ENCODE measurements at regions not wholly inside any gene's neighbourhood (a gene's known extent, or its start where the extent isn't known, plus 50 kb on each side); places are given as distances from the start of the nearest gene placed in this dataset.
A peak's percentile ranks its signal among the peaks of the same experiment; 100 is the strongest.

DNA sequence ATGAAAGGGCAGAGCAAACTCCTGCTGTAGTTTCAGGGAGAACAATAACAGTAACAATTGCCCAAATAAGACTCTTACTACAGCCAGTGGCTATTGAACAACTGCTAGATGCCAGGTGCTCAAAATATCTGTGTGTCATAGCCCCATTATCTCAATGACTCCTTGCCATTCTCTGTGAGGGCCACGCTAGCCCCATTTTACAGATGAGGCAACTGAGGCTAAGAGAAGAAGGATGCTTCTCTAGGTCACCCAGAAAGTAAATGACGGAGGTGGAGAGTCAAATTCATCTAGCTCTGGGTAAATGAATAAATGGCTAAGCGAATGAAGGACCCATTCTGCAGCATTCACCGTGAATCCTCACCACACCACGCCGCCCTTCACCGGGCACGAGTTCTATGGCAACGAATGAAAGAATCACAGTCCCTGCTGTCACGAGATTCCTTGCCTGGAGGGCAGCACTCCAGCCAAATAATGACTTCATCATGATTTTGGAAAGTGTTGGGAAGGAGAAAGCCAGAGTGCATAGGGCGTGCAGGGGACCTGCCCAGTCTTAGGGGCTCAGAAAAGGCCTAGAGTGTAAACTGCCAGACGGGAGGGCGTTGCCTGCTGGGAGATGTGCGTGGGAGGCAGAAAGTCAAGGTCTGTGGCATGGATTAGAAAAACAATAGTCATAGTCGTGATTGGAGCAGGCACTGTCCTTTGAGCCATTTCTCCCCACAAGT lies 147.2 kb downstream of the C9orf50 start:
- DNase-seq (ENCODE audit: low read depth) = no peak

DNA sequence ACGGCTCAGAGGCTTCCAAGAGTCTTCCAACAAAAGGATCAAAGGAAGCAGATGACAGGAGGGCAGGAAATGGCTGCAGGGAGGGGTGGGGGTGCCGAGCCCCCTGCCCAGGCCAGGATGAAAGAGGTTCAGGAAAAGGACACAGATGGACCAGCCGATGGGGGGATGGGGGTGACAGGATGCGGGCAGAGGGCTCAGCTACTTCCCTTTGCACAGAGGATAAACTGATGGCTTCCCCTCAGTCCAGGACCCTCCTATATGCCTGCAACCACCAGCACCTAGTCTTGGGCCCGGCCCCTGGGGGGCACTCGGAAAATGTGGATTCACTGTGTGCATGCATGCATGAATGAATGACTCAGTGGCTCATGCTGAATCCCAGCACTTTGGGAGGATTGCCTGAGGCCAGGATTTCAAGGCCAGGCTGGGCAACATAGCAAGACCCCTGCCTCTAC lies 148.2 kb downstream of the C9orf50 start:
- DNase-seq (ENCODE audit: low read depth) = no peak

DNA sequence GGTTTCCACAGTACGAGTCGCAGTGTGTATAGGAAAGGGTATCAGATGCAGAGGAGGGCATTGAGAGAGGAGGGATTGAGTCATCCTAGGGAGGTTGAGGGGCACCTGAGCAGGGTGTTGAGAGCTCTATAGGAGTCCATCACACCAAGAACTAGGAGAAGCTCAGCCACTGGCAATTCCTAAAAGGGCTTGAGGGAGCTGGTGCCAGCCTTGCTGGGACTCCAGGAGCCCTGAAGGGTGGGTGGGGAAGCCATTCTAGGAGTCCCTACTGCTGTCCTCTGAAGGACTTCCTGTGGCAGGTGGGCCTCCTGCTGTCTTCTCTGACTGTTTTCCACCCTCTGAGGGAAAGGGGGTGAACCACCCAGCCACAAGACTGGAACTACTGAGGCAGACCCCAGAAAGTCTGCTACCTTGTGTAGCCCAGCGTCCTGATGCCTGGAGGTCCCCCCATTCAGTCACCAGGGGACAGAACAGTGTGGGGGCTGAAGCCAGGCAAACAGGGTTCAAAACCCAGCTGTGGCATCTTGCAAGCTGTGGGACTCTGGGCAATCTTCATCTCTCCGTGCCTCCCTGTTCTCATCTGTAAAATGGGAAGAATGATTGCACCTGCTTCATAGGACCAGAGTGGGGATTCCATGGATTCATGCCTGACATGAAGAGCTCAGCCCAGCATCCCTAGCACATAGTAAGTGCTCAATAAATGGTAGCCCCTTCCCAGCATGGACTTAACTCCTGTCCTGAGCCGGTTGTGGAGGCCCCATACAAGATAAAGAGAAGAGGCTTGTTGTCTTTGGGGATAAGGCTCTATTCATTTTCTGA lies 149.5 kb downstream of the C9orf50 start:
- DNase-seq (ENCODE audit: low read depth) = no peak

DNA sequence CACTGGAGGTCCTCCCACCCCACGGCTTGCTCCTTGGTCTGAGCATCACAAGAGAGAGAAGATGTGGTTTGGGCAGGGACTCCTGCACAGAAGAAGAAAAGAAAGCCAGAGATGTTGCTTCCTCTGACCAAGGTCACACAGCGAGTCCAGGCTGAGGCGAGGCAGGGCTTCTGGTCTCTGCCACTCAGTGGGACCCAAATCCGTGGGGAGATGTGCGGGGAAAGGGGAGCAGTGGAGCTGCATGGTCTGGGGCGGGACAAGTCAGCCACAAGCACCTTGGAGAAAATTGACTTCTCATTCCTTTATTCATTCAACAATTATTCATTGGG lies 150.9 kb downstream of the C9orf50 start:
- no peak for DNase-seq (ENCODE audit: low read depth)

DNA sequence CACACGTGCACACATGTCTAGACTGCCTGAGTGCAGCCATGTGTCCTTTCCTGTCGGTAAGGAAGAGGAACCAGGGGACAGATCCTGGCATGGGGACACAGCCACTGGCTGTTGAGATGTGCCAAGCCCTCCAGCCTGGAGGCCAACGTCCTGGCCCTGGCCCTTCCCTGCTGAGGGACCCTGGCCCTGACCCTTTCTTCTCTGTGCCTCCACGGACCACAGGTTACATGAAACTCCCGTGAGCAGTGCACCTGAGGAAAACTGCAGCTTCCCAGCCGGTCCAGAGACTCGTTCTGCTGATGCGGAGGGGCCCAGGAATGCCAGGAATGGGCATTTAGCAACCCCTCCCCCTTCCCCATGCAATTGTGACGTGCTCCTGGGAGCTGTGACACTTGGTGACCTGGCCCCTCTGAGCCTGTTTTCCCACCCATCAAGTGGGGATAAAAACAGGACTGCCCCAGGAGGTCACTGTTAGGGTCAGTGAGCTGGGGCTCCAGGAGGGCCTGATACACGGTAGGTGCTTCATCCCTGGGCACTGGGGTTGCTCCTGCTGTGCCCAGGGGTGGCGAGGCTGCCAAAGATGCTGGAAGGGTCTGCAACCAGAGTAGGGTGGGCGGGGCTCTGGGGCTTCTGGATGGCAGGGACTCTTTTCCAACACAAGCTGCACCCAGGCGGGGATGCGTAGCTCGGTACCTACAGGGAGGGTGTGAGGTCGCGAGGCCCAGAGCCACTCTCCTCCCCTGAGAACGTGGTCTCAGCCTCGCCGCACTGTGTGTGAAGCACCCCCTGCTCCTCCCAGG lies 151.5 kb downstream of the C9orf50 start:
- no peak for DNase-seq (ENCODE audit: low read depth)

DNA sequence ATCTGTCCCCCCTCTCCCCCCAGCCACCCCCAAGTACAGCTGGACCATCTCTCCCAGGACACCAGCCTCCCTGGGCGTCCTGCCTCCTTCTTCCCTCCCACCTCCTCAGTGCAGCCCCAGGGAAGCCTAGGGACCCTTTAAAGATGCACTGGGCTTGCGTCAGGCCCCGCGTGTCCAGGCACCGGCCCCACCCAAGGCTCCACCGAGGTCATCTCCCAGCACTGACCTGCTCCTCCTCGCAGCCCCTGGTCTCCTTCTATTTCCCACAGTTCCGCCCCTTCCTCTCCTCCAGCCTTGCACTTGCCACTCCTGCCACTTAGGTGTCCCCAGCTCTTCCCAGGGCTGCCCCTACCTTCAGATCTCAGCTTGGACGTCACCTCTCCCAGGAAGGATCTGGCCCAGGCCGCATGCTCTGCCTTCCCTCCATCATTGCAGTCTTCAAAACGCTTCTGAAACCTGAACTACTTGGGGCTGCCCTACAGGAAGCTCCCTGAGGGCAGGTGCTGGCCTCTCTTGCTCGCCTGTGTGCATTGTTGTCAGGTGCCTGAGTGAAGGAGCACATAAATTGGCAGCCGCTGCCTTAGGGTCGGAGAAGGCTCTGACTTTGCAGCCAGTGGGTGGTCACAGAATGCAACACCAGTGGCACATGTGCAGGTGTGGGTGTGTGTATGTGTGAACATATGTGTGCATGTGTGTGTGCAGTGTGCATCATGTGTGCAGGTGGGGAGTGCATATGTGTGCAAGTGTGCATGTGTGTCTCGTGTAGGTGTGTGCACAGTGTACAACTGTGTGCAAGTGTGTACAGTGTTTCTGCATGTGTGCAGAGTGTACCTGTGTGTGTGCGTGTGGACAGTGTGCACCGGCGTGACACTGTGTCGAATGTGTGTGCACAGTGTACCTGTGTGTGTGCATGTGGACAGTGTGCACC lies 152.9 kb downstream of the C9orf50 start:
- DNase-seq (ENCODE audit: low read depth) = no peak

DNA sequence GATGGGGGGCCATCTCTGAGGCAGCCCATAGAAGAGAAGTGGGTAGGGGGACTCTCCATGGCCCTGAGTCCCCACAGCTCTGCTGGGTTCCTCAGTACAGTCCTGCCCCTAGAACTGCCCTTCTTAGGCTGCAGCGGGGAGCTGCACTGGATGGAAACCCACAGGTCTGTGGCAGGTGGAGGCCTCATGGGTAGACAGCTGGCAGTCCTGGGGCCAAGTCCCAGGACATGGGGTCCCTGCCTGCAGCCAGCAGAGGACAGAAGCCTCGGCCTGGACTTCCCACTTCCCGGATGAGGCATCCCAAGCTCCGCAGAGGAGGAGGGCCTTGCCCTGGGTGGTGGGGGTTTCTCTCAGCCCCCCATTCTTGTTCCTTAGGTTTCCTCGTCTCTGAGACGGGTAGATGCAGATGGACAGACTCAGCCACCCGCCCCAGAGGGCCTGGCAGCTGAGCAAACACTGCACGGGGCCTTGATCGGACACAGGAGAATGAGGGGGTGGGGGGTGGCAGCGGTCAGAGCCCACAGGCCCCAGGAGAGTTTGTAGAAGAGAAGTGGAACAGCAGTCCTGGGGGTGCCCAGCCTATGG lies 153.8 kb downstream of the C9orf50 start:
- DNase-seq (ENCODE audit: low read depth) = no peak

DNA sequence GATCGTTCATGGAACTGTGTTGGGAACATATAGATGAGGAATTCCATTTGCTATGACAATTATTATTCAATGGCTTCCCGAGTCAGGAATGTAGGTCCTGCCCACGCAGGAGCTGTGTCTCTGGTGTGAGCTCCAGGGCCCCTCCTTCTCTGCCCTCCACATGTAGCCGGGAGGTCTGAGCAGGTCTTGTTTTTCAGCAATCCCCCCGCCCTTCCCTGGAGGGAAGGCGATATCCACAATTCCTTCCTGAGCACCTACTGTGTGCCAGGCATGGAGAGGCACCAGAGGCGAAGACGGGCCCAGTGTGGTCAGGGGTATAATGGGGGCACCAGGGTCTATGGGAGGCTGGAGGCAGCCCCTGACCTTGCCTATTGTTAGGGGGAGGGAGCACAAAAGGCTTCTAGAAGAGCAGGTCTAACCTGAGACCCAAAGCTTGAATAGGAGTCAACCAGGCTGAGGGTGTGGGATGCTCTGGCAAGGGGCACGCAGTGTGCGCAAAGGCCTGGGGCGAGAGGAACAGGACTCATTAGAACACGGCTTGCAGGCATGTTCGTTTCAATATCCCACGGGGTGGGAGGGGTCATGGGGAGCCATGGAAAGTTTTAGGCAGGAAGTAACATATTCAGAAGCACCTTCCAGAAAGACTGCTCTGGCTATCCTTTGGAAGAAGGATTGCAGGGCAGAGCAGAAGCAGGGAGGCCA lies 154.9 kb downstream of the C9orf50 start:
- no peak for DNase-seq (ENCODE audit: low read depth)

DNA sequence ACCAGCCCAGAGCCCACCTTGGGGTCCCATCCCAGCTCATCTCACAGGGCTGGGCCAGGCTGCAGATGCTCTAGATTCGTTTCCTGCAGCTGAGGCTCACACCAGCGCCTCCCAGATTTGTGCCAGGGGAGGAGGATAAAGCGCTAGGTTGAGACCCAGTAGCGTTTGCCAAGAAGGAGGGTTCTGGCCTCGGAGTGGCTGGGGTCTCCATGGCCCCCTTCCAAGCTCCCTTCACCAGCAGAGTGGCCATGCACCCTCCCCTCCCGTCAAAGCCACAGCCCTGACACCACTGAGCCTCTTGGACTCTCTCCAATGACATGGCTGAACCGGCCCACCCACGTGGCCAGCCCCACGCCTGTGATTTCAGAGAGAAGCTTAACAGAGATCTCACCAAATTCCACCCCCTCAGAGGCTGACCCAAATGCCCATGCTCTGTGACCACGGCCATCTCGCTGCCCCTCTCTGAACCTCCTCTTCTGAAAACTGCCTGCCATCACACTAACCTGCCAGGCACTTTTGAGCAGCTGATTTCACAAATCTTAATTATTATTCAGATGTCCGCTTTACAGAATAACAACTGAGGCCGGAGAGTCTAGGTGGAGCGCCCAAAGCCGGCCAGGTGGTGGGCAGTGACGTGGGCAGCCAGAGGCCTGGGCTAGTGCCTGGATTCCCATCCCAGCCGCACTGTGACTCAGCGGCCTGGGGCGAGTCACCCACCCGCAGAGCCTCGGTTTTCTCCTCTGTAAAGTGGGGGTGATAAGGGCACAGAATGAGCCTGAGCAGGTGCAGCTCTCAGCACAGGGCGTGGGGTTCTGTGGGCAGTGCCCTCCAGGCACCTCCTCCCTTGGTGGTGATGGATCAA lies 155.7 kb downstream of the C9orf50 start:
- no peak for DNase-seq (ENCODE audit: low read depth)

DNA sequence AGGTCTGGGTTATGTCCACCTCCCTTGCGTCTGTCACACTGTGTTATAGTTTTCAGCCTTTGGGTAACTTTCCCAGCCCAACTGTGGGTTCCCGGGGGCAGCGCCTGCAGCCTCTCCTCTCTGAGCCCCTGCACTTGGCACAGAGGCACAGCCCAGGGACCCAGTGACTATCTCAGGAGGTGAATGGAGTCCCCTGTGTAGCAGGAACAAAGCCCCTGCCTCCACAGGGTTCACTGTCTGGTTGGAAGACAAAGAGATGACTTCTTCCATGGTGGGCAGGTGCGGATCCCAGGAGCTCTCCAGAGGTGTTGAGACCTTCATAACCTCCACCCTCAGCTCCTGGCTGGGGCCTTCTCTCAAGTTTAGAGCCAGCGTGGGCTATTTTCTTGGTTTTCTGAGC lies 156.9 kb downstream of the C9orf50 start:
- no peak for DNase-seq (ENCODE audit: low read depth)

DNA sequence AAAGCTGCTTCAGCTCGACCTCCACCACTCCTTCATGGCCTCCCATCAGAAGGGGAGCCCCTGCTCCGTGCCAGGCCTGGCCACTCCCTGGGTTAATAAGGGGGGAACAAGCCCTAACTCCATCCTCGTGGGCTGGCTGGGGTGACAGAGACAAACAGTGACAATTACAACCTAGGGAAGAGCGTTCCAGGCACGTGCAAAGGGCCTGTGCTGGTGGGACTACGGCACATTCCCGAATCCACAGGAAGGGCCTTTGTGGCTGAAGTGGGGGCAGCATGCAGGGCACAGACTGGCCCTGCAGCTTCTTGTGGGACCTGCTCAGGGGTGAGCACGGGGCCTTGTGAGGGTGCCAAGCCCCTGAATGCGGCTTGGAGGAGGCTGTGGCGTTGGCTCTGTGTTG lies 157.4 kb downstream of the C9orf50 start:
- no peak for DNase-seq (ENCODE audit: low read depth)

DNA sequence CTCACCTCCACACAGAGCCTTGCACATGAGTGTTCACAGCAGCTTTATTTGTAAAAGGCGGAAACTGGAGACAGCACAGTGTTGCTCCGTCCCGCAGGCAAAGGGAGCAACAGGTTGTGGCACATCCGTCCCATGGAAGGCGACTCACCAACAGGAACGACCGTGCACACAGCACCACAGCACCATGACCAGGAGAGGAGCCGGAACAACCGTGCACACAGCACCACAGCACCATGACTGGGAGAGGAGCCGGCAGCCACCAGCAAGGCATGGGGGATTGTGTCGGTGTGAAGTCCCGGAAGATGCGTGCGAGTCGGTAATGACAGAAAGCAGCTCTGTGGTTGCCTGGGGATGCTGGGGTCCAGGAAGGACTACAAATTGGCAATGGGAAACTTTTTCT lies 158.5 kb downstream of the C9orf50 start:
- no peak for DNase-seq (ENCODE audit: low read depth)

DNA sequence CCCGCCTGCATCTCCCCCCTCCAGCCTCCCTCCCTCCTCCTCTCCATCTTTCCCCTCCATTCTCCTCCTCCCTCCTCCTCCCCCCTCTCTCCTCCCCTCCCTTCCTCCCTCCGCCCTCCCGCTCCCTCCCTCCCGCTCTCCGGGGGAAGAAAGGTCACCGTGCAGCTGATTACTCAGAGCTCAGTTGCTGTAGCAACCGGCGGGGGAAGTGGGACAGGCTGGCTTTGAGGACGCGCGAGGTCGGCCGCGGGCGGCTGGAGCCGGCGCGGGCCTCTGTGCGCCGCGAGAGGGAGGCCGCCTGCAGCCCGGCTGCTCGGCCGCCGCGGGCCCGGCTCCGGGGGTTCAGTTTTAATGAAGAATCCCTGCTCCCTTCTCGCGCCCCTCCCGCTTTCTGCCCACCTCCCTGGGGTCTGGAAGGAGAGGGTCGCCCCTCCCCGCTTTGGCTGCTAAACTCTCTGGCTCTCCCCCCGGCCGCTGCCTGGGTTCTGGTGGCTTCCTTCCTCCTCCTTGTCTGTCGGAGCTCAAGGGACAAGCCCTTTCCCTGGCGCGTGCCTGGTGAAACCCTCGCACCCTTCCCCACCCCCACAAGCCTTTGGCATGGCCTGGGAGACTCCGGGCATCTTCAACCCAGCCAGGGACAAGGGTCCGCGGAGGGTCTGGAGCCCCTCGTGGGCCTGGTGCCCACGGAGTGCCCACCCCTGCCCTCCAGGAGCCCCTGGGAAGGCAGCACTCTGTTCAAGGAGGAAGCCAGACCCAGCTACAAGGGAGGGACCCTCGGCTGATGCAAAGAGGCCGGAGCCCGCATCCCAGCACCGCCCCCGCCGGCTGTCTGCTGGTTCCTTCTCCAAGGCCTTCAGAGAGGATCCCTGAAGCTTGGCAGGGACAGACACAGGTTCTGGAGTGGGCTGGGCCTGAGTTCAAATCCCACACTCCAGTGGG lies 160.3 kb downstream of the C9orf50 start:
- peak; percentile 96 for DNase-seq (ENCODE audit: low read depth)

DNA sequence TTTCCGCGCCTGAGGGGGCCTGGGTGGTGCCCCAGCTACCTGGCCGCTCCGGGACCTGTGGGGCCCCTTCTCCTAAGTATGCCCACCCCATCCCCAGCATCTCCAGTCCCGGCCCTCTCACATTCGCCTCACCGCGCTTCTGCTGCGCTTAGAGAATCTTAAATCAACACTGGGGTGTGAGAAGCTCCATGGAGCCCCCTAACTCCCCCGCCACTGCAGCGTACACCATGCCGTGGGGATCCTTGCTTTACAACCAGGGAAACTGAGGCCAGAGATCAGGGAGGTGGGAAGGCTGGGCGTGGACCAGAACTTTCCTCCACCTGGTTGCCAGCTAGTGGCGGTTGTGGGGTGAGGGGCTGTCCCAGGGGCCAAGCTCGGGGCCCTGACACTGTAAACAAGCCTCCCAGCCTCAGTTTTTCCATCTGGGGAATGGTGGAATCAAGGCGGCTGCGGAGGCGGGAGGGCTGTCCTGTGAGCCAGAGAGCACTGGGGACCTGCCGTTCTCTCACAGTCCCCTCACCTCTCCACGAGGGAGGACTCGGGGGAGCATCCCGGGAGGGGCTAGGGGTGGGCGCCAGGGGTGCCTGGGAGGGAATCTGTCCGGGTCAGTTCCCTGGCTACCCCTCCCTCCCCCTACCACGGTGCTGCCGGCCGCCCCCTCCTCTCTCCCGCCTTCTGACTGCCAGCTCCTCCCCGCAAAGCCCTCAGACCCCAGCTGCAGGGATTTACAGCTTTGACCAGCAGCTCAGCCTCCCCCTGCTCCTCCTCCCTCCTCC lies 161.2 kb downstream of the C9orf50 start:
- no peak for DNase-seq (ENCODE audit: low read depth)

DNA sequence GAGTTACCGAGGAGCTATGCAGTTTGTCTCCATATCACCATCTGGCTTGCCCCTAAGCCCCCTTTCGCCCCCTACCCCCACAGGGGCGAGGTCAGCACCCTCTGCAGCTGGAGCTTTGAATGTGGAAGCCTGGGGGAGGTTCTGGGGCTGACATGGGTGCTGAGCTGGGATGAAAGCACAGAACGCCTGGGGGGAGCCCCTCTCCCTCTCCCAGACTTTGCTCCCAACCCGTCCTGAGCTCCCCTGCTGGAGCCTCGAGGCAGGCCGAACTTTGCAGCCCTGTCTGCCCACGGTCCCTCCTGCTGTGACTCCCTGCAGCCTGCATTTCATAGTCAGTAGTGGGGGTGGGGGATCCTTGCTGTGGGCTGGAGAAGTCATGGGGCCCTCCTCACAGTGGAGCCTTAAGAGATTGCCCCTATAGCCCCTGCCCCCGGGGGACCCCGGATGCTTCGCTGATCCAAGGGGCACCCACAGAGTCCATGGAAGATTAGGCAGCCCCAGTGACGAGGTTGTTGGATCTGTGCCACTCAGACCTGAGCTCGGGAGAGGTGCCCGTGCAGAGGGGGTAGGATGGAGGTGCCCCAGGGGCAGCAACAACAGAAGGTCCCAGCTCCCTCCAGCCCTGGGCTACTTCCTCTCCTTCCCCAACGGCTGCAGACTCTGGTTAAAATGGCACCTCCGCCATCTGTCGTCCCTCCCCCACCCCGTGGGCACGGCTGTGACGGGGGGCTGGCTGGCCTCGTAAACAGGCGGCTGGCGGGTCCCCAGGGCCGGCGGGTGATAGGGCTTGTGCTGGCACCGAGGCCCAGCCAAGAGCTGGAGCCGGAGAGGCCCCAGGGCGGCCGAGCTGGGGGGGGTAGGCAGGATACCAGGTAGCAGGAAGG lies 162.0 kb downstream of the C9orf50 start:
- no peak for DNase-seq (ENCODE audit: low read depth)

DNA sequence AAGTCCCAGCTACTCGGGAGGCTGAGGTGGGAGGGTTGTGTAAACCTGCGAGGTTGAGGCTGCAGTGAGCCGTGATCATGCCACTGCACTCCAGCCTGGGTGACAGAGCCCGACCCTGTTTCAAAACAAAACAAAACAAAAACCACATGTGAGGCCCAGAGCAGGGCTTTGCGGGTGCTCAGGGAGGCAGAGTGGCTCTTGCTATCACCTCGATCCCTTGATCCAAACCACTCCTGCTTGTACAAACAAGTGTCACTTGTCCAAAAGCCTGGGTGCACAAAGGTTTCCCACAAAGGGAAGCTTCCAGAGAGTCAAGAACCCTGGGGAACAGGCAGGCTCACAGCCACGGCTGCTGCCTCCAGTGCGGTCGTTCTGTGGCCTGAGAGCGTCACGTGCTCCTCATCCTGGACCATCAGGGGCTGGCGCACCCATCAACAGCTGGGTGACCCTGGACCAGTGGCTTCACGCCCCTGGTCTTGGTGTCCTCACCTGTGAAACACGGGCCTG lies 162.7 kb downstream of the C9orf50 start:
- DNase-seq (ENCODE audit: low read depth) = no peak
